ENCODE measurements at regions not wholly inside any gene's neighbourhood (a gene's known extent, or its start where the extent isn't known, plus 50 kb on each side); places are given as distances from the start of the nearest gene placed in this dataset.

DNA sequence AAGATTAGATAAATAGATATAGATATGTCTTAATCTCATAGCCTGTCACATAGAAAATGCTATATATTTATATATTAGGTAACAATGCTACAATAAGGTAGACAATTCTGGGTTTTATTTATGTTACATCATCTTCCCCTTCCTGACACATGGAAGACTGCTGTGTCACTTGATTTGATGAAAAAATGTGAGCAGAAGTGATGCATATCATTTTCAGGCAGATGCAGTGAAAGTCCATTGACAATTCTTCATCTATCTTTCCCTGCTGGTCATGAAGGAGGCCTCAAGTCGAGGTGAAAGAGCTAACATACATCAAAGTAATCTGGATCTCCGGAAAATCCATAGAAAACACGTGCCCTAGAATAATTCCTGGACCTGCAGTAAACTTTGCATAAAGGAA is 57.8 kb upstream of the CHD1 start:
- Histone ChIP-seq H3K4me2 (ENCODE audit: low read length) (no peak overlapping the region), H3K27ac (ENCODE audit: low read length) (no peak overlapping the region), H3K4me3 (ENCODE audit: low read length) (no peak overlapping the region), H2AFZ (ENCODE audit: low read length) (no peak overlapping the region), H3K9me3 (ENCODE audit: low read length) (no peaks in the 10 kb centered on the region), H3K9ac (ENCODE audit: low read length) (no peak overlapping the region), H3K79me2 (ENCODE audit: low read length) (no peaks in the 10 kb centered on the region), H3K36me3 (ENCODE audit: low read depth, low read length) (no peaks in the 10 kb centered on the region), H3K9me2 (replicated peaks; ENCODE audit: low read length) (no peaks in the 10 kb centered on the region), H3K4me1 (ENCODE audit: insufficient read depth, low read length) (no peaks in the 10 kb centered on the region), H3K27me3 (ENCODE audit: low read length) (no peaks in the 10 kb centered on the region), H4K20me1 (ENCODE audit: low read length) (no peaks in the 10 kb centered on the region), H3F3A (ENCODE audit: low read length, unreplicated experiment) (no peaks in the 10 kb centered on the region)
- no peak for TF ChIP-seq EZH2phosphoT487 (IDR thresholded peaks at IDR 0.05; ENCODE audit: borderline replicate concordance, low read length)
- TF ChIP-seq, protein P1, sequence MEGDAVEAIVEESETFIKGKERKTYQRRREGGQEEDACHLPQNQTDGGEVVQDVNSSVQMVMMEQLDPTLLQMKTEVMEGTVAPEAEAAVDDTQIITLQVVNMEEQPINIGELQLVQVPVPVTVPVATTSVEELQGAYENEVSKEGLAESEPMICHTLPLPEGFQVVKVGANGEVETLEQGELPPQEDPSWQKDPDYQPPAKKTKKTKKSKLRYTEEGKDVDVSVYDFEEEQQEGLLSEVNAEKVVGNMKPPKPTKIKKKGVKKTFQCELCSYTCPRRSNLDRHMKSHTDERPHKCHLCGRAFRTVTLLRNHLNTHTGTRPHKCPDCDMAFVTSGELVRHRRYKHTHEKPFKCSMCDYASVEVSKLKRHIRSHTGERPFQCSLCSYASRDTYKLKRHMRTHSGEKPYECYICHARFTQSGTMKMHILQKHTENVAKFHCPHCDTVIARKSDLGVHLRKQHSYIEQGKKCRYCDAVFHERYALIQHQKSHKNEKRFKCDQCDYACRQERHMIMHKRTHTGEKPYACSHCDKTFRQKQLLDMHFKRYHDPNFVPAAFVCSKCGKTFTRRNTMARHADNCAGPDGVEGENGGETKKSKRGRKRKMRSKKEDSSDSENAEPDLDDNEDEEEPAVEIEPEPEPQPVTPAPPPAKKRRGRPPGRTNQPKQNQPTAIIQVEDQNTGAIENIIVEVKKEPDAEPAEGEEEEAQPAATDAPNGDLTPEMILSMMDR (conservative IDR thresholded peaks at IDR 0.05; ENCODE audit: low read depth, low read length): no peak
- TF ChIP-seq EZH2 (IDR thresholded peaks at IDR 0.05; ENCODE audit: low read length, unreplicated experiment): no peak
- no peak for ATAC-seq
- BruUV-seq (replicated peaks): no TSS peak
- intact Hi-C loops (cut with micrococcal nuclease): no loop called here
- CTCF ChIA-PET: no interaction called here
- POLR2A ChIA-PET (ENCODE audit: unreplicated experiment): no interaction called here
- no peak for DNase-seq

DNA sequence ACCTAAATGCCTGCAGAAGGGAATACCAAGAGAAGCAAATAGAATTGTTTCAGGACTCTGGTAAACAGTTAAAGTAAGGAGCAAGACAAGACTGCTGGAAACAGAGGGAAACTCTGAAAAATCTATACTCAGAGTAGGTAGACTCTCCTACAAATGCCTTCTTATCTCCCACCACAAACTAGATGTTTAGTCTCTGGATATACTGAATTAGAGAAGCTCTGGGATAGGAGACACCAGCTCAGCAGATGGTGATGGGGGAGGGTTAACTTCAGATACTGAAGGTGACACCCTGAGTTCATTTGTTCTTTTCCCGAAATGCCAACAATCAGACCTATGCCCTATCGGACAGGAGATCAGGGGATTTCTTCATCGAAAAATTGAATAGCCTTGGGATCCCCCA is 54.1 kb upstream of the CHD1 start:
- Histone ChIP-seq H3K4me1 (ENCODE audit: insufficient read depth, low read length) (peaks cover 3% of the 10 kb centered on the region; the same call in 1 of the 2 replicates), H3K27me3 (ENCODE audit: low read length) (no peaks in the 10 kb centered on the region), H3K9ac (ENCODE audit: low read length) (no peak overlapping the region), H3F3A (ENCODE audit: low read length, unreplicated experiment) (no peaks in the 10 kb centered on the region), H2AFZ (ENCODE audit: low read length) (no peak overlapping the region), H3K4me3 (ENCODE audit: low read length) (no peak overlapping the region), H3K4me2 (ENCODE audit: low read length) (no peak overlapping the region), H4K20me1 (ENCODE audit: low read length) (no peaks in the 10 kb centered on the region), H3K79me2 (ENCODE audit: low read length) (no peaks in the 10 kb centered on the region), H3K9me2 (replicated peaks; ENCODE audit: low read length) (no peaks in the 10 kb centered on the region), H3K36me3 (ENCODE audit: low read depth, low read length) (no peaks in the 10 kb centered on the region), H3K27ac (ENCODE audit: low read length) (no peak overlapping the region), H3K9me3 (ENCODE audit: low read length) (no peaks in the 10 kb centered on the region)
- no peak for ATAC-seq
- no TSS peak for BruUV-seq (replicated peaks)
- POLR2A ChIA-PET (ENCODE audit: unreplicated experiment): no interaction called here
- no peak for TF ChIP-seq EZH2 (IDR thresholded peaks at IDR 0.05; ENCODE audit: low read length, unreplicated experiment)
- no peak for TF ChIP-seq EZH2phosphoT487 (IDR thresholded peaks at IDR 0.05; ENCODE audit: borderline replicate concordance, low read length)
- TF ChIP-seq, protein P1 (conservative IDR thresholded peaks at IDR 0.05; ENCODE audit: low read depth, low read length): no peak
- intact Hi-C loops (cut with micrococcal nuclease): no loop called here
- DNase-seq: no peak
- CTCF ChIA-PET: no interaction called here

Measured in PC-3 (cell line).